ENCODE measurements at regions not wholly inside any gene's neighbourhood (a gene's known extent, or its start where the extent isn't known, plus 50 kb on each side); places are given as distances from the start of the nearest gene placed in this dataset.

- no peak for TF ChIP-seq GABPA (IDR thresholded peaks at IDR 0.05; ENCODE audit: low read depth)
- TF ChIP-seq TAF1 (IDR thresholded peaks at IDR 0.05; ENCODE audit: borderline replicate concordance, low read depth, low read length) = no peak
- no peak for TF ChIP-seq FOSL2 (IDR thresholded peaks at IDR 0.05; ENCODE audit: borderline replicate concordance, low read depth)
Observed at GRCh38 chr20:19015351-19016139, 196.9 kb upstream of the SLC24A3 start.
